ENCODE measurements at regions not wholly inside any gene's neighbourhood (a gene's known extent, or its start where the extent isn't known, plus 50 kb on each side); places are given as distances from the start of the nearest gene placed in this dataset.

DNA sequence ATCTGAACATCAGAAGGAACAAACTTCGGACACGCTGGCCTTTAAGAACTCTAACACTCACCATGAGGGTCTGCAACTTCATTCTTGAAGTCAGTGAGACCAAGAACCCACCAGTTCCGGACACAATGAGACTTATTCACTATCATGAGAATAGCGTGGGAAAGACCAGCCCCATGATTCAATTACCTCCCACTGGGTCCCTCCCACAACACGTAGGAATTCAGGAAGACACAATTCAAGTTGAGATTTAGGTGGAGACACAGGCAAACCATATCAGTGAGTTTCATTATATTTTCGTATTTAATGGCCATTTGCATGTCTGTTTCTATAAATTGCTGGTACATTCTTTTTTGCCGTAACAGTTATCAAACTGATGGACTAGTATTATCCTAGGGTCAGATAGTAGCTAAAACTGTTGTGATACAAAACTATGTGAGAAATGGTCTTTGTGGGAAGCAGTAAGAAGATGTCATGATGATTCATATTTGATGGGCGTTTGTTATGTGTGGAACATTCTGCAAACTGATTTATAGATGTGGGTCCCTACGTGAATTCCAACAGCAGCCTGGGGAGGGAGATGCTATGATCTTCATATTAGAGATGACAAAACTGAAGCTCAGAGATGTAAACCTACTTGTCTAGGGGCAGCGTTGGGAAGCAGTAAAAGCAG, 282.4 kb upstream of the TMEM132C start:
- Histone ChIP-seq H3K4me3 (no peak overlapping the region), H3K9ac (ENCODE audit: insufficient read depth in 1 of 2, low read length in 2 of 2) (no peak overlapping the region), H3K36me3 (ENCODE audit: control insufficient read depth in 4 of 4, insufficient read depth in 4 of 4, low read length in 4 of 4) (no peaks in the 10 kb centered on the region), H3K4me1 (ENCODE audit: control insufficient read depth in 5 of 5, insufficient read depth in 5 of 5, low read length in 5 of 5) (no peaks in the 10 kb centered on the region), H3K27ac (ENCODE audit: low read depth in 1 of 2, low read length in 1 of 2) (no peak overlapping the region), H3K27me3 (ENCODE audit: control insufficient read depth in 3 of 3, insufficient read depth in 3 of 3, low read length in 2 of 3) (no peaks in the 10 kb centered on the region), H3K9me3 (ENCODE audit: control insufficient read depth in 4 of 4, insufficient read depth in 3 of 4, low read length in 3 of 4) (peaks cover 0 to 8% (median 0%) of the 10 kb centered on the region in 4 donors)
- TF ChIP-seq, protein P1, sequence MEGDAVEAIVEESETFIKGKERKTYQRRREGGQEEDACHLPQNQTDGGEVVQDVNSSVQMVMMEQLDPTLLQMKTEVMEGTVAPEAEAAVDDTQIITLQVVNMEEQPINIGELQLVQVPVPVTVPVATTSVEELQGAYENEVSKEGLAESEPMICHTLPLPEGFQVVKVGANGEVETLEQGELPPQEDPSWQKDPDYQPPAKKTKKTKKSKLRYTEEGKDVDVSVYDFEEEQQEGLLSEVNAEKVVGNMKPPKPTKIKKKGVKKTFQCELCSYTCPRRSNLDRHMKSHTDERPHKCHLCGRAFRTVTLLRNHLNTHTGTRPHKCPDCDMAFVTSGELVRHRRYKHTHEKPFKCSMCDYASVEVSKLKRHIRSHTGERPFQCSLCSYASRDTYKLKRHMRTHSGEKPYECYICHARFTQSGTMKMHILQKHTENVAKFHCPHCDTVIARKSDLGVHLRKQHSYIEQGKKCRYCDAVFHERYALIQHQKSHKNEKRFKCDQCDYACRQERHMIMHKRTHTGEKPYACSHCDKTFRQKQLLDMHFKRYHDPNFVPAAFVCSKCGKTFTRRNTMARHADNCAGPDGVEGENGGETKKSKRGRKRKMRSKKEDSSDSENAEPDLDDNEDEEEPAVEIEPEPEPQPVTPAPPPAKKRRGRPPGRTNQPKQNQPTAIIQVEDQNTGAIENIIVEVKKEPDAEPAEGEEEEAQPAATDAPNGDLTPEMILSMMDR (IDR thresholded peaks at IDR 0.05; ENCODE audit: control extremely low read depth, extremely low read depth): no peak
- no peak for DNase-seq
- no peak for ATAC-seq (ENCODE audit: insufficient read depth, low FRiP score)
- 83 to 91% methylated on average over 10 of the region's 10 CpGs for WGBS, 2 donors

GRCh38 chr12:127987199-127987901, 279.6 kb upstream of the TMEM132C start:
- Histone ChIP-seq H3K36me3 (ENCODE audit: control insufficient read depth in 4 of 4, insufficient read depth in 4 of 4, low read length in 4 of 4) (no peaks in the 10 kb centered on the region), H3K9me3 (ENCODE audit: control insufficient read depth in 4 of 4, insufficient read depth in 3 of 4, low read length in 3 of 4) (peaks cover 0 to 9% (median 0%) of the 10 kb centered on the region in 4 donors), H3K27ac (ENCODE audit: low read depth in 1 of 2, low read length in 1 of 2) (no peak overlapping the region), H3K27me3 (ENCODE audit: control insufficient read depth in 3 of 3, insufficient read depth in 3 of 3, low read length in 2 of 3) (no peaks in the 10 kb centered on the region), H3K4me1 (ENCODE audit: control insufficient read depth in 5 of 5, insufficient read depth in 5 of 5, low read length in 5 of 5) (no peaks in the 10 kb centered on the region), H3K9ac (ENCODE audit: insufficient read depth in 1 of 2, low read length in 2 of 2) (no peak overlapping the region), H3K4me3 (no peak overlapping the region)
- DNase-seq: no peak
- no peak for ATAC-seq (ENCODE audit: insufficient read depth, low FRiP score)
- 74 to 84% methylated on average over 14 of the region's 14 CpGs for WGBS, 2 donors
- TF ChIP-seq, protein P1 (IDR thresholded peaks at IDR 0.05; ENCODE audit: control extremely low read depth, extremely low read depth): no peak

DNA sequence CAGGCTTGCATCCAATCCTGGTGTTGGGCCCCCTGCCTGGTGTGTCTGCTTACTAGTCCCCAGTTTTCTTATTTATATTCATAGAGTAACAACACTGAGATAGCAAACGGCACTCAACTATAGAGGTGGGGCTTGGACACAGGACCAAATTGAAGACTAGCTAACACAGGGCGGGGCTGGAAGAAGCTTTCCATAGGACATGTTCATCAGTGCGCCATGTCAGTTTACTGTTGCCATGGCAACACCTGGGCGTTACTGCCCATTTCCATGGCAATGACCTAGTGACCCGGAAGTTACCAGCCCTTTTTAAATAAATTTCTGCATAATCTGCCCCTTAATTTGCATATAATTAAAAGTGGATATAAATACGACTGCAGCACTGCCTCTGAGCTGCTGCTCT, 275.5 kb upstream of the TMEM132C start:
- no peak for DNase-seq
- TF ChIP-seq, protein P1 (IDR thresholded peaks at IDR 0.05; ENCODE audit: control extremely low read depth, extremely low read depth): no peak
- H3K9me3 ChIP-seq (ENCODE audit: control insufficient read depth in 4 of 4, insufficient read depth in 3 of 4, low read length in 3 of 4): peaks cover 0 to 7% (median 0%) of the 10 kb centered on the region in 4 donors
- H3K27me3 ChIP-seq (ENCODE audit: control insufficient read depth in 3 of 3, insufficient read depth in 3 of 3, low read length in 2 of 3): no peaks in the 10 kb centered on the region
- no peak for ATAC-seq (ENCODE audit: insufficient read depth, low FRiP score)
- H3K4me3 ChIP-seq: no peak overlapping the region
- H3K4me1 ChIP-seq (ENCODE audit: control insufficient read depth in 5 of 5, insufficient read depth in 5 of 5, low read length in 5 of 5): no peaks in the 10 kb centered on the region
- no peak overlapping the region for H3K9ac ChIP-seq (ENCODE audit: insufficient read depth in 1 of 2, low read length in 2 of 2)
- no peak overlapping the region for H3K27ac ChIP-seq (ENCODE audit: low read depth in 1 of 2, low read length in 1 of 2)
- 90 to 91% methylated on average over 6 of the region's 6 CpGs for WGBS, 2 donors
- no peaks in the 10 kb centered on the region for H3K36me3 ChIP-seq (ENCODE audit: control insufficient read depth in 4 of 4, insufficient read depth in 4 of 4, low read length in 4 of 4)
